ENCODE measurements at regions not wholly inside any gene's neighbourhood (a gene's known extent, or its start where the extent isn't known, plus 50 kb on each side); places are given as distances from the start of the nearest gene placed in this dataset.

- Histone ChIP-seq H4K20me1 (ENCODE audit: control insufficient read depth, insufficient read depth, insufficient read length) (no peaks in the 10 kb centered on the region), H2AK5ac (ENCODE audit: insufficient read length, low read length) (no peak overlapping the region), H3K79me2 (ENCODE audit: insufficient read depth, low read length) (no peaks in the 10 kb centered on the region), H3K79me1 (ENCODE audit: insufficient read depth, low read depth, low read length, poor library complexity, severe bottlenecking) (no peaks in the 10 kb centered on the region), H3K9me3 (ENCODE audit: control insufficient read depth, low read depth, low read length) (no peaks in the 10 kb centered on the region), H4K91ac (ENCODE audit: insufficient read length, low read depth, low read length) (no peak overlapping the region), H3K14ac (ENCODE audit: insufficient read depth, low read length) (no peak overlapping the region), H3K27ac (ENCODE audit: insufficient read length, low read depth, low read length) (no peak overlapping the region), H3K9ac (ENCODE audit: extremely low read depth, insufficient read length, low read length) (no peak overlapping the region), H2BK120ac (ENCODE audit: low read depth, low read length, poor library complexity, severe bottlenecking) (no peak overlapping the region), H2BK20ac (ENCODE audit: low read depth, low read length, poor library complexity, severe bottlenecking) (no peak overlapping the region), H2BK5ac (ENCODE audit: insufficient read length, low read length) (no peak overlapping the region), H4K8ac (replicated peaks; ENCODE audit: insufficient read length, low read depth, low read length) (no peak overlapping the region), H3K23ac (ENCODE audit: insufficient read length, low read depth, low read length) (no peak overlapping the region), H2BK12ac (ENCODE audit: insufficient read length, low read depth, low read length) (no peak overlapping the region), H3K4me2 (ENCODE audit: insufficient read depth, insufficient read length, low read length) (no peak overlapping the region), H2AFZ (ENCODE audit: low read length) (no peak overlapping the region), H3K27me3 (ENCODE audit: insufficient read depth, low read length) (no peaks in the 10 kb centered on the region), H3K4ac (ENCODE audit: low read depth, low read length) (no peak overlapping the region), H3K56ac (ENCODE audit: insufficient read length, low read depth, low read length) (no peak overlapping the region), H3T11ph (ENCODE audit: low read length) (no peak overlapping the region), H4K5ac (ENCODE audit: insufficient read length, low read depth, low read length) (no peak overlapping the region), H2BK15ac (ENCODE audit: low read depth, low read length) (no peak overlapping the region), H3K23me2 (ENCODE audit: insufficient read length, low read depth, low read length, poor library complexity, severe bottlenecking) (no peaks in the 10 kb centered on the region), H3K4me1 (ENCODE audit: insufficient read depth, low read length) (no peaks in the 10 kb centered on the region), H3K18ac (ENCODE audit: insufficient read length, low read depth, low read length) (no peak overlapping the region)
- Mint-ChIP-seq H3K36me3 (ENCODE audit: insufficient read depth in 1 of 3, low read depth in 3 of 3) (peaks cover 4 to 16% (median 7%) of the 10 kb centered on the region in 3 experiments; a peak in 6 of 7 replicates), H3K27me3 (ENCODE audit: low read depth) (no peaks in the 10 kb centered on the region), H3K4me1 (peaks cover 4 to 5% of the 10 kb centered on the region in 2 experiments), H3K9me3 (peaks cover 15% of the 10 kb centered on the region in 2 experiments), H3K4me3 (no peak overlapping the region), H3K27ac (no peak overlapping the region)
- TF ChIP-seq, protein P1, sequence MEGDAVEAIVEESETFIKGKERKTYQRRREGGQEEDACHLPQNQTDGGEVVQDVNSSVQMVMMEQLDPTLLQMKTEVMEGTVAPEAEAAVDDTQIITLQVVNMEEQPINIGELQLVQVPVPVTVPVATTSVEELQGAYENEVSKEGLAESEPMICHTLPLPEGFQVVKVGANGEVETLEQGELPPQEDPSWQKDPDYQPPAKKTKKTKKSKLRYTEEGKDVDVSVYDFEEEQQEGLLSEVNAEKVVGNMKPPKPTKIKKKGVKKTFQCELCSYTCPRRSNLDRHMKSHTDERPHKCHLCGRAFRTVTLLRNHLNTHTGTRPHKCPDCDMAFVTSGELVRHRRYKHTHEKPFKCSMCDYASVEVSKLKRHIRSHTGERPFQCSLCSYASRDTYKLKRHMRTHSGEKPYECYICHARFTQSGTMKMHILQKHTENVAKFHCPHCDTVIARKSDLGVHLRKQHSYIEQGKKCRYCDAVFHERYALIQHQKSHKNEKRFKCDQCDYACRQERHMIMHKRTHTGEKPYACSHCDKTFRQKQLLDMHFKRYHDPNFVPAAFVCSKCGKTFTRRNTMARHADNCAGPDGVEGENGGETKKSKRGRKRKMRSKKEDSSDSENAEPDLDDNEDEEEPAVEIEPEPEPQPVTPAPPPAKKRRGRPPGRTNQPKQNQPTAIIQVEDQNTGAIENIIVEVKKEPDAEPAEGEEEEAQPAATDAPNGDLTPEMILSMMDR (conservative IDR thresholded peaks at IDR 0.05): no peak
- no peak for DNase-seq
- no CpG with 5 or more reads among the region's 1 CpG for WGBS (ENCODE audit: extremely low coverage, insufficient read length, low lambda C conversion rate)
These were observed 299.5 kb upstream of the CD180 start for GRCh38 chr5:67496051-67496450.
